ENCODE measurements at regions not wholly inside any gene's neighbourhood (a gene's known extent, or its start where the extent isn't known, plus 50 kb on each side); places are given as distances from the start of the nearest gene placed in this dataset.

DNA sequence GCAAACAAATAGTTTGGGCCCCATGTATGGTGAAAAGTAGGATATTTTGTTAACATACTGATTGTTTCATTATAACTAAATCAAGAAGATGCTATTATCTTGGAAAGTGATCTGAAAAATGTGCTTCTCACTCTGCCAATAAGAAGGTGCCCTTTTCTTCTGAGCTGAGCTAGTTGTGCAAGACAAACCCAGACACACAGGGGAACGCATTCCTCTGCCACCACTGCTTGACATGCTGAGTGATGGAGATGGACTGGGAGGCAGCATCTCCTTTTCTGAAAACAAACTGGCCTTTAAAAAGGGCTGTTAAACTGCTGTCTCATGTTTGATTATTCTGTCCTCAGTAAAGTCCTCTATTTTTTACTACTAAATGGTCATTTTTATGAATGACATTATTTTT, 1989.9 kb upstream of the CELF4 start:
- TF ChIP-seq, protein P1, sequence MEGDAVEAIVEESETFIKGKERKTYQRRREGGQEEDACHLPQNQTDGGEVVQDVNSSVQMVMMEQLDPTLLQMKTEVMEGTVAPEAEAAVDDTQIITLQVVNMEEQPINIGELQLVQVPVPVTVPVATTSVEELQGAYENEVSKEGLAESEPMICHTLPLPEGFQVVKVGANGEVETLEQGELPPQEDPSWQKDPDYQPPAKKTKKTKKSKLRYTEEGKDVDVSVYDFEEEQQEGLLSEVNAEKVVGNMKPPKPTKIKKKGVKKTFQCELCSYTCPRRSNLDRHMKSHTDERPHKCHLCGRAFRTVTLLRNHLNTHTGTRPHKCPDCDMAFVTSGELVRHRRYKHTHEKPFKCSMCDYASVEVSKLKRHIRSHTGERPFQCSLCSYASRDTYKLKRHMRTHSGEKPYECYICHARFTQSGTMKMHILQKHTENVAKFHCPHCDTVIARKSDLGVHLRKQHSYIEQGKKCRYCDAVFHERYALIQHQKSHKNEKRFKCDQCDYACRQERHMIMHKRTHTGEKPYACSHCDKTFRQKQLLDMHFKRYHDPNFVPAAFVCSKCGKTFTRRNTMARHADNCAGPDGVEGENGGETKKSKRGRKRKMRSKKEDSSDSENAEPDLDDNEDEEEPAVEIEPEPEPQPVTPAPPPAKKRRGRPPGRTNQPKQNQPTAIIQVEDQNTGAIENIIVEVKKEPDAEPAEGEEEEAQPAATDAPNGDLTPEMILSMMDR (IDR thresholded peaks at IDR 0.05) = no peak

DNA sequence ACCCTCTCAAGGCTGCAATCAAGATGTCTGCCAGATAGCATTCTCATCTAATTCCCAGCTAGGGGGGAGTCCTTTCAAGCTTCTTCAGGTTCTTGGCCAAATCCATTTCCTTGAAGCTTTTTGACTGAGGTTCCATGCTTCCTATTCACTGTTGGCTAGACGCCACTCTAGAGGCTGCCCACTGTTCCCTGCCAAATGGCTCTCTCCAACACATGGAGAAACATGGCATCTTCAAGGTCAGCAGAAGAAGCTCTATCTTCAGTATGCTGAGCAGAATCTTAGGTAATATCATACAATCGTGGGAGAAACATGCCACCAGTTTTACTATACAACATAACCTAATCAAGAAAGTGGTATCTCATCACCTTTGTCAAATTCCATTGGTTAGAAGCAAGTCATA, 1985.1 kb upstream of the CELF4 start:
- H3K27me3 Mint-ChIP-seq (ENCODE audit: low read depth in 2 of 2) = no peaks in the 10 kb centered on the region
- no peak overlapping the region for H3K27ac Mint-ChIP-seq
- H3K9me3 ChIP-seq (ENCODE audit: control insufficient read depth, insufficient read depth, low read length) = peaks cover 3% of the 10 kb centered on the region
- WGBS (ENCODE audit: insufficient coverage) = 87% methylated on average over 2 of the region's 2 CpGs
- DNase-seq (no peak), ATAC-seq (no peak)
- no peaks in the 10 kb centered on the region for H3K4me1 ChIP-seq (ENCODE audit: control insufficient read depth, insufficient read depth, low read length)
- no peaks in the 10 kb centered on the region for H3K4me1 Mint-ChIP-seq
- no peaks in the 10 kb centered on the region for H3K36me3 ChIP-seq (ENCODE audit: control insufficient read depth, insufficient read depth, low read length)
- intact Hi-C loops (cut with micrococcal nuclease) = no loop called here
- H3K9me3 Mint-ChIP-seq = peaks cover 7 to 23% of the 10 kb centered on the region in 2 donors
- no peaks in the 10 kb centered on the region for H3K36me3 Mint-ChIP-seq
- H3K27me3 ChIP-seq (ENCODE audit: control insufficient read depth, insufficient read depth, low read length) = no peaks in the 10 kb centered on the region
- no peak overlapping the region for H3K4me3 Mint-ChIP-seq
- no peak overlapping the region for H3K27ac ChIP-seq (ENCODE audit: low read length)
- TF ChIP-seq, protein P1 (IDR thresholded peaks at IDR 0.05) = no peak
- H3K4me3 ChIP-seq (ENCODE audit: low read length) = no peak overlapping the region

More for the DNA sequence above, 1989.9 kb upstream of the CELF4 start:
- Mint-ChIP-seq H3K27ac (no peak overlapping the region), H3K4me1 (no peaks in the 10 kb centered on the region), H3K4me3 (no peak overlapping the region), H3K27me3 (ENCODE audit: low read depth in 2 of 2) (no peaks in the 10 kb centered on the region), H3K9me3 (peaks cover 7 to 17% of the 10 kb centered on the region in 2 donors), H3K36me3 (no peaks in the 10 kb centered on the region)
- Histone ChIP-seq H3K9me3 (ENCODE audit: control insufficient read depth, insufficient read depth, low read length) (peaks cover 2% of the 10 kb centered on the region), H3K4me1 (ENCODE audit: control insufficient read depth, insufficient read depth, low read length) (no peaks in the 10 kb centered on the region), H3K36me3 (ENCODE audit: control insufficient read depth, insufficient read depth, low read length) (no peaks in the 10 kb centered on the region), H3K27ac (ENCODE audit: low read length) (no peak overlapping the region), H3K27me3 (ENCODE audit: control insufficient read depth, insufficient read depth, low read length) (no peaks in the 10 kb centered on the region), H3K4me3 (ENCODE audit: low read length) (no peak overlapping the region)
- DNase-seq (no peak), ATAC-seq (no peak)
- WGBS (ENCODE audit: insufficient coverage) = 80% methylated on average over 1 of the region's 1 CpG
- intact Hi-C loops (cut with micrococcal nuclease) = no loop called here

DNA sequence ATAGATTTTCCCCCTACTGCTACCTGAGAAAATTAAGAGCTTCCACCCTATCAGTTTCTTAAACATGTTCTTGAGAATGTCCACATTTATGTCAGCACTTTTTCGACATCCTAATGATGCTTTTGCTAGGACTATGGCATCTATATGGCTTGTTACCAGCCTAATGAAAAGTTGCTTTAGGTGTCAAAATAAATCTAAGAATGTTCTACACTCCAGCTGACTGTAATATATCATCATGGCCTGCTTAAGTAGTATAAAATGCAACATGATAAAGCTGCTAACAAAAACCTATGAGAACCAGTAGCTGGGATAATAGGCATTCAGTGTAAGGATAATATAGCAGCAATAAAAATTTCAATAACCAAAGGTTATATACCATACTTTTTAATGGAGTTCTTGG, 1983.5 kb upstream of the CELF4 start:
- Histone ChIP-seq H3K9me3 (ENCODE audit: control insufficient read depth, insufficient read depth, low read length) (peaks cover 3% of the 10 kb centered on the region), H3K27ac (ENCODE audit: low read length) (no peak overlapping the region), H3K4me3 (ENCODE audit: low read length) (no peak overlapping the region), H3K36me3 (ENCODE audit: control insufficient read depth, insufficient read depth, low read length) (no peaks in the 10 kb centered on the region), H3K27me3 (ENCODE audit: control insufficient read depth, insufficient read depth, low read length) (no peaks in the 10 kb centered on the region), H3K4me1 (ENCODE audit: control insufficient read depth, insufficient read depth, low read length) (no peaks in the 10 kb centered on the region)
- TF ChIP-seq, protein P1 (IDR thresholded peaks at IDR 0.05) = no peak
- no peak for ATAC-seq
- intact Hi-C loops (cut with micrococcal nuclease) = no loop called here
- WGBS (ENCODE audit: insufficient coverage) = no CpG with 5 or more reads among the region's 1 CpG
- no peaks in the 10 kb centered on the region for H3K36me3 Mint-ChIP-seq
- H3K27me3 Mint-ChIP-seq (ENCODE audit: low read depth in 2 of 2) = no peaks in the 10 kb centered on the region
- DNase-seq = no peak
- H3K27ac Mint-ChIP-seq = no peak overlapping the region
- no peaks in the 10 kb centered on the region for H3K4me1 Mint-ChIP-seq
- no peak overlapping the region for H3K4me3 Mint-ChIP-seq
- H3K9me3 Mint-ChIP-seq = peaks cover 7 to 21% of the 10 kb centered on the region in 2 donors

DNA sequence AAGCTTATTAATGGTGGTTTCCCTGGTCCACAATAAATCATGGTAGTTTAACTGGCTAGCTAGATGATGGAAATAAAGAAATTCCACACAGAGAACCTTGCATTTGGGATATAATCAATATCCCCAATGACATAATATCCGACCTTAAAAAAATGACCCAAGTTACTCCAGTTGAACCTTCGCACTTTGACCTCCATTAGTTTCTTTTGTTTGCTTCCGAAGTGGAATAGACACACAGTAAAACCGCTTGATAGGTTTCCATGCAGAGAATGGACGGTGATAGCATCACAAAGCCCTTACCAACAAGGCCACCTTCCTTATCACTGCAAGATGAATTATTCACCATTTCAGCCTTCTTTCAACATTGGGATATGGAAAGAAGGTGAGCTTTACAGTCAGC, 1966.1 kb upstream of the CELF4 start:
- no peak overlapping the region for H3K4me3 ChIP-seq (ENCODE audit: low read length)
- ATAC-seq (no peak), DNase-seq (no peak)
- Mint-ChIP-seq H3K4me1 (no peaks in the 10 kb centered on the region), H3K27me3 (ENCODE audit: low read depth in 2 of 2) (no peaks in the 10 kb centered on the region), H3K9me3 (peaks cover 4 to 6% of the 10 kb centered on the region in 2 donors), H3K36me3 (no peaks in the 10 kb centered on the region), H3K4me3 (no peak overlapping the region), H3K27ac (no peak overlapping the region)
- WGBS (ENCODE audit: insufficient coverage) = 92% methylated on average over 5 of the region's 5 CpGs
- H3K4me1 ChIP-seq (ENCODE audit: control insufficient read depth, insufficient read depth, low read length) = no peaks in the 10 kb centered on the region
- H3K36me3 ChIP-seq (ENCODE audit: control insufficient read depth, insufficient read depth, low read length) = no peaks in the 10 kb centered on the region
- intact Hi-C loops (cut with micrococcal nuclease) = no loop called here
- peaks cover 2% of the 10 kb centered on the region for H3K9me3 ChIP-seq (ENCODE audit: control insufficient read depth, insufficient read depth, low read length)
- H3K27me3 ChIP-seq (ENCODE audit: control insufficient read depth, insufficient read depth, low read length) = no peaks in the 10 kb centered on the region
- H3K27ac ChIP-seq (ENCODE audit: low read length) = no peak overlapping the region
- TF ChIP-seq, protein P1 (IDR thresholded peaks at IDR 0.05) = no peak
